IMR-90 (cell line): ENCODE measurements at regions not wholly inside any gene's neighbourhood (a gene's known extent, or its start where the extent isn't known, plus 50 kb on each side); places are given as distances from the start of the nearest gene placed in this dataset.

Experiments used
- ATAC-seq: fragments of 200-7000 bp; cut with Tn5 transposase; 2 replicates; pipeline ENCODE4 v1.9.1; 2020; ENCODE audit warnings: low read depth, mild to moderate bottlenecking, moderate library complexity
- BruUV-seq: library from RNA; stranded (reverse); fragments of 400-500 nt; replicated peaks from 2 replicates; lab custom pipeline; 2021; lab: Mats Ljungman, UMichigan
- CTCF ChIA-PET: fragments of 300-600 bp; formaldehyde crosslinking; extraction: SDS; loops from one replicate; lab custom pipeline; 2021; ENCODE audit warnings: antibody characterized with exemption; lab: Yijun Ruan, JAX
- POLR2A ChIA-PET: fragments of 300-600 bp; sonication (Branson Sonifier 250); formaldehyde crosslinking; loops from one replicate; lab custom pipeline; 2022; ENCODE audit warnings: antibody characterized with exemption; ENCODE audit not compliant: unreplicated experiment; lab: Charles Lee
- DNase-seq: peaks from one replicate; pipeline ENCODE4 v3.0.0; 2013
- H2AFZ ChIP-seq: replicated peaks from 2 replicates; pipeline ENCODE3; 2013; ENCODE audit warnings: low read length, mild to moderate bottlenecking; ENCODE audit not compliant: poor library complexity
- H2AK5ac ChIP-seq: 2 replicates; pipeline ENCODE4 v1.6.1; 2013; ENCODE audit warnings: low read depth, low read length, inconsistent platforms
- H2AK9ac ChIP-seq: replicated peaks from 2 replicates; pipeline ENCODE3; 2013; ENCODE audit warnings: mild to moderate bottlenecking, low read depth, low read length, moderate library complexity; ENCODE audit not compliant: poor library complexity
- H2BK120ac ChIP-seq: 2 replicates; pipeline ENCODE4 v1.6.1; 2013; ENCODE audit warnings: low read depth, low read length, inconsistent platforms
- H2BK15ac ChIP-seq: 3 replicates; pipeline ENCODE4 v1.6.1; 2013; ENCODE audit warnings: low read depth, low read length, inconsistent platforms
- H2BK20ac ChIP-seq: 2 replicates; pipeline ENCODE4 v1.6.1; 2013; ENCODE audit warnings: low read depth, mild to moderate bottlenecking, inconsistent platforms, low read length, moderate library complexity
- H2BK5ac ChIP-seq: 2 replicates; pipeline ENCODE4 v1.6.1; 2013; ENCODE audit warnings: mild to moderate bottlenecking, low read depth, low read length, inconsistent platforms; ENCODE audit not compliant: poor library complexity, severe bottlenecking
- H3K14ac ChIP-seq: replicated peaks from 2 replicates; pipeline ENCODE4 v1.6.1; 2013; ENCODE audit warnings: low read depth, low read length, inconsistent platforms
- H3K18ac ChIP-seq: 2 replicates; pipeline ENCODE4 v1.6.1; 2013; ENCODE audit warnings: low read depth, low read length, control low read depth
- H3K23ac ChIP-seq: 2 replicates; pipeline ENCODE4 v1.6.1; 2013; ENCODE audit warnings: low read depth, low read length, inconsistent platforms
- H3K27ac ChIP-seq: 2 replicates; pipeline ENCODE4 v1.5.1; 2013; ENCODE audit warnings: mild to moderate bottlenecking, control low read depth, low read length; ENCODE audit not compliant: insufficient read depth
- H3K27me3 ChIP-seq: 2 replicates; pipeline ENCODE4 v1.6.1; 2013; ENCODE audit warnings: low read length; ENCODE audit not compliant: control insufficient read depth, insufficient read depth
- H3K36me3 ChIP-seq: 2 replicates; pipeline ENCODE4 v1.6.1; 2013; ENCODE audit warnings: low read length, mixed read lengths; ENCODE audit not compliant: control insufficient read depth, insufficient read depth
- H3K4ac ChIP-seq: 2 replicates; pipeline ENCODE4 v1.6.1; 2013; ENCODE audit warnings: low read depth, low read length, inconsistent platforms
- H3K4me1 ChIP-seq: 2 replicates; pipeline ENCODE4 v1.6.1; 2013; ENCODE audit warnings: low read length, mixed read lengths; ENCODE audit not compliant: control insufficient read depth, insufficient read depth
- H3K4me2 ChIP-seq: 2 replicates; pipeline ENCODE4 v1.6.1; 2013; ENCODE audit warnings: low read depth, mild to moderate bottlenecking, control low read depth, low read length, moderate library complexity
- H3K4me3 ChIP-seq: 2 replicates; pipeline ENCODE4 v1.5.1; 2013; ENCODE audit warnings: low read depth, mild to moderate bottlenecking, control low read depth, low read length, moderate library complexity; ENCODE audit not compliant: insufficient read depth
- H3K56ac ChIP-seq: 2 replicates; pipeline ENCODE4 v1.6.1; 2013; ENCODE audit warnings: low read length, inconsistent platforms; ENCODE audit not compliant: insufficient read depth; ENCODE audit errors: extremely low read depth
- H3K79me1 ChIP-seq, 2 experiments: 2 replicates each; pipeline ENCODE4 v1.6.1; 2013; ENCODE audit warnings: low read length in 2 of 2, inconsistent platforms in 1 of 2, low read depth in 1 of 2
- H3K9ac ChIP-seq: 2 replicates; pipeline ENCODE4 v1.6.1; 2013; ENCODE audit warnings: low read depth, low read length, control low read depth
- H3K9me1 ChIP-seq: 2 replicates; pipeline ENCODE4 v1.6.1; 2013; ENCODE audit warnings: low read length, inconsistent platforms; ENCODE audit not compliant: insufficient read depth
- H3K9me3 ChIP-seq: 2 replicates; pipeline ENCODE4 v1.6.1; 2013; ENCODE audit warnings: low read length; ENCODE audit not compliant: control insufficient read depth, insufficient read depth
- H4K20me1 ChIP-seq: 2 replicates; pipeline ENCODE4 v1.6.1; 2013; ENCODE audit warnings: low read length, inconsistent platforms; ENCODE audit not compliant: insufficient read depth
- H4K5ac ChIP-seq: 2 replicates; pipeline ENCODE4 v1.6.1; 2013; ENCODE audit warnings: mild to moderate bottlenecking, low read depth, low read length, control low read depth
- H4K8ac ChIP-seq, 2 experiments: 2 replicates each; pipeline ENCODE4 v1.6.1; 2013; ENCODE audit warnings: low read depth in 2 of 2, low read length in 2 of 2, control low read depth in 1 of 2, inconsistent platforms in 1 of 2
- H4K91ac ChIP-seq: 2 replicates; pipeline ENCODE4 v1.6.1; 2013; ENCODE audit warnings: low read depth, low read length, inconsistent platforms; ENCODE audit not compliant: insufficient read depth
- CHD1 ChIP-seq: IDR thresholded peaks from 2 replicates; pipeline ENCODE4 v1.6.1; 2012; ENCODE audit warnings: low read depth, low read length, improper control_type of control experiment
- CTCF ChIP-seq: conservative IDR thresholded peaks from 2 replicates; pipeline ENCODE4 v1.5.1; 2012; ENCODE audit warnings: mild to moderate bottlenecking, low read depth, low read length, improper control_type of control experiment
- ELK1 ChIP-seq: fragments of 150-350 bp; IDR thresholded peaks from 2 replicates; pipeline ENCODE4 v1.6.1; 2016; ENCODE audit warnings: low read depth, mild to moderate bottlenecking, low read length, moderate library complexity, borderline replicate concordance
- FOS ChIP-seq: fragments of 150-350 bp; IDR thresholded peaks from 2 replicates; pipeline ENCODE4 v1.6.1; 2016; ENCODE audit warnings: low read depth, low read length
- MXI1 ChIP-seq: IDR thresholded peaks from 2 replicates; pipeline ENCODE4 v1.6.1; 2012; ENCODE audit warnings: low read depth, mild to moderate bottlenecking, low read length, moderate library complexity, borderline replicate concordance
- POLR2A ChIP-seq: IDR thresholded peaks from 2 replicates; pipeline ENCODE4 v1.6.1; 2012; ENCODE audit warnings: mild to moderate bottlenecking, low read depth, low read length
- RAD21 ChIP-seq: IDR thresholded peaks from 2 replicates; pipeline ENCODE4 v1.6.1; 2012; ENCODE audit warnings: low read length, improper control_type of control experiment
- RCOR1 ChIP-seq: IDR thresholded peaks from 2 replicates; pipeline ENCODE4 v1.6.1; 2012; ENCODE audit warnings: mild to moderate bottlenecking, low read length, improper control_type of control experiment; ENCODE audit not compliant: insufficient replicate concordance
- RFX5 ChIP-seq: IDR thresholded peaks from 2 replicates; pipeline ENCODE4 v1.8.0; 2012; ENCODE audit warnings: low read depth, mild to moderate bottlenecking, low read length, moderate library complexity
- SMC3 ChIP-seq: fragments of 150-350 bp; IDR thresholded peaks from 2 replicates; pipeline ENCODE4 v1.6.1; 2016; ENCODE audit warnings: low read depth, mild to moderate bottlenecking, antibody characterized with exemption, low read length, moderate library complexity
- WGBS, 2 experiments: methylation state at CpG; one replicate each; pipeline versions ENCODE4 v1.1.5 to v1.1.7; 2013; ENCODE audit warnings: missing lambda C conversion rate in 2 of 2; ENCODE audit not compliant: insufficient read length in 1 of 2; ENCODE audit errors: extremely low coverage in 2 of 2; 5-methylcytosine and 5-hydroxymethylcytosine counted together
- dilution Hi-C: fragments of 300-500 bp; cut with HindIII; formaldehyde crosslinking; loops from one replicate; pipeline ENCODE4 v1.14.3; 2018; ENCODE audit warnings: low sequenced_read_pairs; ENCODE audit not compliant: unreplicated experiment
- in situ Hi-C: fragments of 300-500 bp; cut with MboI; formaldehyde crosslinking; loops from 3 replicates; pipeline ENCODE4 v1.14.3; 2019; ENCODE audit warnings: low sequenced_read_pairs, inconsistent platforms, mixed read lengths
- intact Hi-C: fragments of 100-400 bp; cut with micrococcal nuclease; formaldehyde crosslinking; loops from 2 replicates; pipeline ENCODE4 v1.10.0; 2022

DNA sequence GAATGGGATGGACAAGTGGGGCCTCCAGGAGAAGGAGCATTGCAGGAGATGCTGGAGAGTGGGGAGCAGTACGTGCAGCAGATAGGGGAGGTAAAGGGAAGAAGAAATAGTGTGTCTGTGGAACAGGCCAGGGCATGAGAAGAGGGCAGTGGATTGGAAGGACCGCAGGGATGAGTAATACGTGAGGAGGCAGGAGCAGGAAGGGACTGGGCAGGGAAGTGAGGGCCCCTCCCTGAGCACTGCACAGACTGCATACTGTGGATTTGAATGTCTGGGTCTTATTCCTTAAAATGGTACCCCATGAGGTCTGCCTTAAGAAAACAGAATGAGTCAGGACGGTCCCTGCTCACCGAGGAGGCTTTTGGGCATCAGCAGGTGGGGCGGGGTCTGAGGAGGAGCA, 210.0 kb upstream of the NDN start:
- no TSS peak for BruUV-seq
- Histone ChIP-seq H3K27me3 (no peaks in the 10 kb centered on the region), H3K23ac (no peak overlapping the region), H3K4me1 (no peaks in the 10 kb centered on the region), H3K18ac (no peak overlapping the region), H2AK9ac (no peak overlapping the region), H3K14ac (no peak overlapping the region), H2BK120ac (no peak overlapping the region), H3K27ac (no peak overlapping the region), H3K4me3 (no peak overlapping the region), H3K56ac (no peak overlapping the region), H2BK15ac (no peak overlapping the region), H2BK5ac (no peak overlapping the region), H4K5ac (no peak overlapping the region), H2BK20ac (no peak overlapping the region), H4K91ac (no peak overlapping the region), H3K9me3 (peaks cover 6% of the 10 kb centered on the region; the same call in 1 of the 2 replicates), H3K4ac (no peak overlapping the region), H3K4me2 (no peak overlapping the region), H4K8ac (no peak overlapping the region), H2AK5ac (no peak overlapping the region), H3K9me1 (no peaks in the 10 kb centered on the region), H2AFZ (no peak overlapping the region), H3K9ac (no peak overlapping the region), H3K79me1 (no peaks in the 10 kb centered on the region), H3K36me3 (no peaks in the 10 kb centered on the region), H4K20me1 (no peaks in the 10 kb centered on the region)
- ChIA-PET CTCF (no interaction called here), POLR2A (no interaction called here)
- dilution Hi-C loops: no loop called here
- in situ Hi-C loops: no loop called here
- TF ChIP-seq SMC3 (no peak), MXI1 (no peak), CHD1 (no peak), RCOR1 (no peak), RFX5 (no peak), RAD21 (no peak), FOS (no peak), ELK1 (no peak), CTCF (no peak), POLR2A (no peak)
- DNase-seq (no peak), ATAC-seq (no peak)
- intact Hi-C loops: no loop called here
- 70% methylated on average over 2 of the region's 6 CpGs; no CpG with 5 or more reads in 1 of the 2 experiments for WGBS, 2 experiments
